ENCODE measurements at regions not wholly inside any gene's neighbourhood (a gene's known extent, or its start where the extent isn't known, plus 50 kb on each side); places are given as distances from the start of the nearest gene placed in this dataset.

GRCh38 chr4:11153171-11153750 is 275.4 kb downstream of the HS3ST1 start:
- Histone ChIP-seq H3K4me1 (ENCODE audit: control insufficient read depth in 2 of 3, insufficient read depth in 2 of 3, low read depth in 1 of 3, low read length in 3 of 3) (no peaks in the 10 kb centered on the region), H3K27me3 (ENCODE audit: control insufficient read depth, insufficient read depth, low read length) (no peaks in the 10 kb centered on the region), H3K9me3 (ENCODE audit: control insufficient read depth in 2 of 3, insufficient read depth in 1 of 3, low read length in 3 of 3) (no peaks in the 10 kb centered on the region), H3K9ac (ENCODE audit: low read length in 3 of 3) (no peak overlapping the region), H3K4me3 (ENCODE audit: low read length in 3 of 3) (no peak overlapping the region), H3K27ac (ENCODE audit: low read depth in 2 of 2, low read length in 2 of 2) (no peak overlapping the region), H3K36me3 (ENCODE audit: control insufficient read depth in 2 of 3, insufficient read depth in 3 of 3, low read length in 3 of 3) (no peaks in the 10 kb centered on the region)
- no peak for TF ChIP-seq CTCF (IDR thresholded peaks at IDR 0.05; ENCODE audit: borderline replicate concordance, extremely low read depth, insufficient read depth)
- DNase-seq, result no peak
- intact Hi-C loops (cut with DNase I), result no loop called here
- no peak for FAIRE-seq

- Histone ChIP-seq H3K27ac (ENCODE audit: low read depth in 2 of 2, low read length in 2 of 2) (no peak overlapping the region), H3K4me1 (ENCODE audit: control insufficient read depth in 2 of 3, insufficient read depth in 2 of 3, low read depth in 1 of 3, low read length in 3 of 3) (no peaks in the 10 kb centered on the region), H3K27me3 (ENCODE audit: control insufficient read depth, insufficient read depth, low read length) (no peaks in the 10 kb centered on the region), H3K9ac (ENCODE audit: low read length in 3 of 3) (no peak overlapping the region), H3K36me3 (ENCODE audit: control insufficient read depth in 2 of 3, insufficient read depth in 3 of 3, low read length in 3 of 3) (no peaks in the 10 kb centered on the region), H3K9me3 (ENCODE audit: control insufficient read depth in 2 of 3, insufficient read depth in 1 of 3, low read length in 3 of 3) (no peaks in the 10 kb centered on the region), H3K4me3 (ENCODE audit: low read length in 3 of 3) (no peak overlapping the region)
- intact Hi-C loops (cut with DNase I), result no loop called here
- TF ChIP-seq CTCF (IDR thresholded peaks at IDR 0.05; ENCODE audit: borderline replicate concordance, extremely low read depth, insufficient read depth), result no peak
- FAIRE-seq, result no peak
- DNase-seq, result no peak
These were observed 276.0 kb downstream of the HS3ST1 start for GRCh38 chr4:11152684-11153083.

GRCh38 chr4:11151500-11151899 is 277.2 kb downstream of the HS3ST1 start:
- no peak for TF ChIP-seq CTCF (IDR thresholded peaks at IDR 0.05; ENCODE audit: borderline replicate concordance, extremely low read depth, insufficient read depth)
- intact Hi-C loops (cut with DNase I), result no loop called here
- FAIRE-seq, result no peak

More at GRCh38 chr4:11151500-11151899, 277.2 kb downstream of the HS3ST1 start:
- no peak overlapping the region for H3K9ac ChIP-seq (ENCODE audit: low read length in 3 of 3)
- H3K4me3 ChIP-seq (ENCODE audit: low read length in 3 of 3), result no peak overlapping the region
- no peaks in the 10 kb centered on the region for H3K4me1 ChIP-seq (ENCODE audit: control insufficient read depth in 2 of 3, insufficient read depth in 2 of 3, low read depth in 1 of 3, low read length in 3 of 3)
- H3K36me3 ChIP-seq (ENCODE audit: control insufficient read depth in 2 of 3, insufficient read depth in 3 of 3, low read length in 3 of 3), result no peaks in the 10 kb centered on the region
- no peak overlapping the region for H3K27ac ChIP-seq (ENCODE audit: low read depth in 2 of 2, low read length in 2 of 2)
- DNase-seq, result no peak
- H3K9me3 ChIP-seq (ENCODE audit: control insufficient read depth in 2 of 3, insufficient read depth in 1 of 3, low read length in 3 of 3), result no peaks in the 10 kb centered on the region
- H3K27me3 ChIP-seq (ENCODE audit: control insufficient read depth, insufficient read depth, low read length), result no peaks in the 10 kb centered on the region

Data from kidney (tissue), 13 donors.